Pulmonary artery endothelial cell (primary cell): ENCODE measurements at regions not wholly inside any gene's neighbourhood (a gene's known extent, or its start where the extent isn't known, plus 50 kb on each side); places are given as distances from the start of the nearest gene placed in this dataset.

Source experiments
- DNase-seq: peaks from one replicate; pipeline ENCODE4 v3.0.0-alpha.2; 2011; ENCODE audit warnings: low read depth, low spot score

- DNase-seq = no peak
Observed at GRCh38 chr5:143761663-143762062, 50.3 kb upstream of the HMHB1 start.

GRCh38 chr5:143760755-143761154, 51.2 kb upstream of the HMHB1 start:
- no peak for DNase-seq

GRCh38 chr5:143760131-143760505, 51.8 kb upstream of the HMHB1 start:
- DNase-seq = no peak

GRCh38 chr5:143759396-143760130, 52.4 kb upstream of the HMHB1 start:
- DNase-seq = no peak

- no peak for DNase-seq
Observed at GRCh38 chr5:143758750-143759149, 53.2 kb upstream of the HMHB1 start.

- DNase-seq = no peak
Observed at GRCh38 chr5:143758015-143758414, 53.9 kb upstream of the HMHB1 start.

- DNase-seq = no peak
Observed at GRCh38 chr5:143757116-143757515, 54.8 kb upstream of the HMHB1 start.

GRCh38 chr5:143755966-143756365, 56.0 kb upstream of the HMHB1 start:
- no peak for DNase-seq

- no peak for DNase-seq
Observed at GRCh38 chr5:143752165-143752850, 59.7 kb upstream of the HMHB1 start.

GRCh38 chr5:143751342-143751741, 60.6 kb upstream of the HMHB1 start:
- no peak for DNase-seq

- DNase-seq = no peak
Observed at GRCh38 chr5:143749581-143750205, 62.3 kb upstream of the HMHB1 start.

- no peak for DNase-seq
Observed at GRCh38 chr5:143748516-143748915, 63.4 kb upstream of the HMHB1 start.

GRCh38 chr5:143742951-143743350, 69.0 kb upstream of the HMHB1 start:
- no peak for DNase-seq

- DNase-seq = no peak
Observed at GRCh38 chr5:143741421-143741820, 70.5 kb upstream of the HMHB1 start.

- no peak for DNase-seq
Observed at GRCh38 chr5:143740956-143741355, 71.0 kb upstream of the HMHB1 start.

- no peak for DNase-seq
Observed at GRCh38 chr5:143739746-143740145, 72.2 kb upstream of the HMHB1 start.

- DNase-seq = no peak
Observed at GRCh38 chr5:143738417-143739401, 73.3 kb upstream of the HMHB1 start.

GRCh38 chr5:143737062-143737461, 74.9 kb upstream of the HMHB1 start:
- DNase-seq = no peak

GRCh38 chr5:143734456-143734780, 77.5 kb upstream of the HMHB1 start:
- DNase-seq = no peak

GRCh38 chr5:143733665-143734455, 78.1 kb upstream of the HMHB1 start:
- DNase-seq = no peak

- DNase-seq = no peak
Observed at GRCh38 chr5:143732402-143732801, 79.6 kb upstream of the HMHB1 start.
